OCI-LY3 (cell line): ENCODE measurements at regions not wholly inside any gene's neighbourhood (a gene's known extent, or its start where the extent isn't known, plus 50 kb on each side); places are given as distances from the start of the nearest gene placed in this dataset.

Experiments used
- H2AFZ ChIP-seq: fragments of 200-600, 300-600 bp; shearing (Covaris generic); 2 replicates; pipeline ENCODE4 v1.6.0; 2014; ENCODE audit warnings: antibody characterized with exemption, low read depth, low read length
- H3K27ac ChIP-seq: fragments of 200-600, 300-600 bp; sonication (generic); 2 replicates; pipeline ENCODE4 v1.5.1; 2014; ENCODE audit warnings: mild to moderate bottlenecking, low read length, moderate library complexity, mixed read lengths
- H3K27me3 ChIP-seq: fragments of 200-600, 300-600 bp; sonication (generic); 2 replicates; pipeline ENCODE4 v1.6.1; 2014; ENCODE audit warnings: low read depth, low read length, mixed read lengths
- H3K36me3 ChIP-seq: fragments of 200-600, 300-600 bp; sonication (generic); replicated peaks from 2 replicates; pipeline ENCODE3; 2014; ENCODE audit warnings: low read depth, low read length, mixed read lengths
- H3K4me1 ChIP-seq: fragments of 300-600, 200-600 bp; sonication (generic); 2 replicates; pipeline ENCODE4 v1.6.1; 2014; ENCODE audit warnings: low read length, mixed read lengths
- H3K4me2 ChIP-seq: fragments of 200-600, 300-600 bp; sonication (generic); 2 replicates; pipeline ENCODE4 v1.6.1; 2014; ENCODE audit warnings: low read length, mixed read lengths
- H3K4me3 ChIP-seq: fragments of 300-600, 200-600 bp; sonication (generic); 2 replicates; pipeline ENCODE4 v1.5.1; 2014; ENCODE audit warnings: antibody characterized with exemption, mild to moderate bottlenecking, low read length, moderate library complexity
- H3K79me2 ChIP-seq: fragments of 300-600, 200-600 bp; shearing (Covaris generic); 2 replicates; pipeline ENCODE4 v1.6.1; 2014; ENCODE audit warnings: mild to moderate bottlenecking, low read length, mixed read lengths
- H3K9ac ChIP-seq: fragments of 300-600, 200-600 bp; shearing (Covaris generic); 2 replicates; pipeline ENCODE4 v1.6.0; 2014; ENCODE audit warnings: mild to moderate bottlenecking, low read length, moderate library complexity
- H3K9me3 ChIP-seq: fragments of 200-600, 300-600 bp; shearing (Covaris generic); 2 replicates; pipeline ENCODE4 v1.6.1; 2014; ENCODE audit warnings: low read length, mixed read lengths; ENCODE audit not compliant: insufficient read depth
- H4K20me1 ChIP-seq: fragments of 200-600, 300-600 bp; sonication (generic); 2 replicates; pipeline ENCODE4 v1.6.1; 2016; ENCODE audit warnings: low read length, mixed read lengths; ENCODE audit not compliant: insufficient read depth
- EZH2phosphoT487 ChIP-seq: fragments of 200-600 bp; shearing (Covaris generic); IDR thresholded peaks from 2 replicates; pipeline ENCODE4 v1.6.1; 2018; ENCODE audit warnings: antibody characterized with exemption, mixed run types, low read depth
- TF ChIP-seq, protein P1 (sequence below): fragments of 200-600, 300-600 bp; sonication (generic); IDR thresholded peaks from 2 replicates; pipeline ENCODE4 v1.5.1; 2014; ENCODE audit warnings: antibody characterized with exemption, low read length, low read depth

DNA sequence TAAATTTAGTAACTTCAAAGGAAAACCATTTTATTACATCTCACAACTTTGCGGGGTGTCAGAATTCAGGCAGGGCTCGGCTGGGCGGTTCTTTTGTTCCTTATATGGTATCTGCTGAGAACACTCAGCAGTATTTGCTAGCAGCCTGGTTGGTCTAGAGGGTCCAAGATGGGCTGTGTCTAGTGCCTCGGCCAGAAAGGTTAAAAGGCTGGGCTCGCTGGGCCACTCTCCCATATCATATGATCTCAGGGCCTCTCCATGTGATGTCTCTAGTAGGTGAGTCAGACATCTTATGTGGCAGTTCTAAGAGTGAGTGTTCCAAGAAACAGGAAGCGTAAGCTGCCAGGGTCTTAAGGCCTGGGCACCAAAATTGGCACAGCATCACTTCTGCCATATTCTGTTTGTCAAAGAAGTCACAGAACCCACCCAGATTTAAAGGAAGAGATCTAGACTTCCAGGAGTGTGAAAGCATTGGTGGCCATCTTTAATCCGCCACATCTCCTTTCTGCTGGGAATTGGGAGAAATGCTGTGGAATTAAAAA is 100.9 kb upstream of the ATP6AP2 start:
- H3K4me1 ChIP-seq: no peaks in the 10 kb centered on the region
- no peak overlapping the region for H3K4me3 ChIP-seq
- H4K20me1 ChIP-seq: no peaks in the 10 kb centered on the region
- no peaks in the 10 kb centered on the region for H3K9me3 ChIP-seq
- H2AFZ ChIP-seq: no peak overlapping the region
- no peak overlapping the region for H3K9ac ChIP-seq
- H3K79me2 ChIP-seq: no peaks in the 10 kb centered on the region
- no peak overlapping the region for H3K4me2 ChIP-seq
- TF ChIP-seq, protein P1, sequence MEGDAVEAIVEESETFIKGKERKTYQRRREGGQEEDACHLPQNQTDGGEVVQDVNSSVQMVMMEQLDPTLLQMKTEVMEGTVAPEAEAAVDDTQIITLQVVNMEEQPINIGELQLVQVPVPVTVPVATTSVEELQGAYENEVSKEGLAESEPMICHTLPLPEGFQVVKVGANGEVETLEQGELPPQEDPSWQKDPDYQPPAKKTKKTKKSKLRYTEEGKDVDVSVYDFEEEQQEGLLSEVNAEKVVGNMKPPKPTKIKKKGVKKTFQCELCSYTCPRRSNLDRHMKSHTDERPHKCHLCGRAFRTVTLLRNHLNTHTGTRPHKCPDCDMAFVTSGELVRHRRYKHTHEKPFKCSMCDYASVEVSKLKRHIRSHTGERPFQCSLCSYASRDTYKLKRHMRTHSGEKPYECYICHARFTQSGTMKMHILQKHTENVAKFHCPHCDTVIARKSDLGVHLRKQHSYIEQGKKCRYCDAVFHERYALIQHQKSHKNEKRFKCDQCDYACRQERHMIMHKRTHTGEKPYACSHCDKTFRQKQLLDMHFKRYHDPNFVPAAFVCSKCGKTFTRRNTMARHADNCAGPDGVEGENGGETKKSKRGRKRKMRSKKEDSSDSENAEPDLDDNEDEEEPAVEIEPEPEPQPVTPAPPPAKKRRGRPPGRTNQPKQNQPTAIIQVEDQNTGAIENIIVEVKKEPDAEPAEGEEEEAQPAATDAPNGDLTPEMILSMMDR: no peak
- TF ChIP-seq EZH2phosphoT487: no peak
- peaks cover 5% of the 10 kb centered on the region; the same call in 1 of the 2 replicates for H3K27me3 ChIP-seq
- H3K36me3 ChIP-seq: no peaks in the 10 kb centered on the region
- H3K27ac ChIP-seq: no peak overlapping the region

DNA sequence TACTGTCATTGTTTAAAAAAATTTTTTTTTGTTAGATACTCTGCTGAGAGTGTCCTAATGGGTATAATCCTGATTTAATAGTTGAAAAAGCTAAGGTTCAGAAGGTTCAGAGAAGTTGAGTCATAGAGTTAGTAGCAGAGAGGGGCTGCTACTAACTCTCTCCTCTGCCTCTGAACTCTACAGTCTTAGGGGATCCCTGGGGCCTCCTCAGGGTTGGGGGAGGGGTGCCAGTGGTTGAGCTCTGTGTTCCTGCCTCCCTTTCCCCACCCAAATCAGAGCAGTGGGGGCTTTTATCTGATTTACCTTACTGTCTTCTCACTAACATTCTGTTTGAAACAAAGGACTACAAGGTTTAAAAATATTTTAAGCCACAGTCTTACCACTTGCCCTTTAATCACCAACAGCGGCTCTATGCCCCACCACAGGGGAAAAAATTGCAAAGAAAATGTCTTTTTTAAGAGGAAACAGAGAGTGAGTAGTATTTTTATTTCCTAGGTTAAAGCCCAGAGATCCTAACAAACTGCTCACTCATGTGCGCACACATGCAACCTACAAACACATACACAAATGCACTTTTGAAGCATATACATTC is 102.2 kb upstream of the ATP6AP2 start:
- H3K4me1 ChIP-seq: peaks cover 8% of the 10 kb centered on the region
- H3K27me3 ChIP-seq: peaks cover 5% of the 10 kb centered on the region; the same call in 1 of the 2 replicates
- no peaks in the 10 kb centered on the region for H3K9me3 ChIP-seq
- H3K36me3 ChIP-seq: no peaks in the 10 kb centered on the region
- TF ChIP-seq EZH2phosphoT487: no peak
- TF ChIP-seq, protein P1: no peak
- H4K20me1 ChIP-seq: no peaks in the 10 kb centered on the region
- no peak overlapping the region for H2AFZ ChIP-seq
- no peak overlapping the region for H3K4me3 ChIP-seq
- no peak overlapping the region for H3K9ac ChIP-seq
- H3K79me2 ChIP-seq: no peaks in the 10 kb centered on the region
- H3K4me2 ChIP-seq: no peak overlapping the region
- no peak overlapping the region for H3K27ac ChIP-seq

DNA sequence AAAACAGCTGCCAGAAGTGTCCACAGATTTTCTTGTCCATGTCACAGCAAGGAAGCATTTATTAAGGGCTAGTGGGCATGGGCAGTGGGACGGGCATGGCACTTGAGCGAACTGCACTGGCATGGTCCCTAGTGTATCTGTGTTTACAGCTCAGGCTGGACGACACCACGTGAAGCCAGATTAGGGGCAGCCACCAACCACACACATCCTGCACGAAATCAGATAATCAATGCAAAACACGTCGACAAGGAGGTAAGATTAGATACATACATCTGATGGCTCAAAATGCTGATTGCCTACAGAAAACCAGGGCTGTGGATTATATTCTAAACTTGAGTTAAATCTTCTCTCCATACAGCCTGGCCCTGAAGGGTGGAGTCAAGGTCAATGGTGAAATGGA is 103.8 kb upstream of the ATP6AP2 start:
- peaks cover 5% of the 10 kb centered on the region; the same call in 1 of the 2 replicates for H3K27me3 ChIP-seq
- no peaks in the 10 kb centered on the region for H4K20me1 ChIP-seq
- no peak overlapping the region for H2AFZ ChIP-seq
- H3K9ac ChIP-seq: no peak overlapping the region
- no peak overlapping the region for H3K4me3 ChIP-seq
- no peaks in the 10 kb centered on the region for H3K79me2 ChIP-seq
- H3K36me3 ChIP-seq: no peaks in the 10 kb centered on the region
- no peak overlapping the region for H3K4me2 ChIP-seq
- H3K27ac ChIP-seq: no peak overlapping the region
- H3K4me1 ChIP-seq: peaks cover 24% of the 10 kb centered on the region
- H3K9me3 ChIP-seq: no peaks in the 10 kb centered on the region
- TF ChIP-seq EZH2phosphoT487: no peak
- TF ChIP-seq, protein P1: no peak

DNA sequence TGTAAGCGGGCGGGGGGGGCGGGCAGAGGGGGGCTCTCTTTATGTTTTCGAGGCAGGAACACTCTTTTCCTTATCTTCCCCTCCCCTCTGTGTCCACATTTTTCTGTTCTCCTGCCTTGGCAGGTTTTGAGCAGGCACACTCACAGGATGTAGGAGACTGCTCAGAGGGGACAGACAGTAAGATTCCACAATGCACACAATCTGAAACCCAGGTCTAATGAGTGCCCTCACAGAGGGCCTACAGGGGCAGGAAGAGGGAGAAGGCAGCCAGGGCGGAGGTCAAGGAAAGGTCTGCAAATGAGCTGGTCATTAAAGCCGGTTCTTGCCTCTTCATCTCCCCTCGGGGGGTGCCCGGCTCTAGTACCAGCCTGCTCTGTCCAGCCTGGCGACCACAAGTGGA is 106.1 kb upstream of the ATP6AP2 start:
- no peak overlapping the region for H3K9ac ChIP-seq
- H3K36me3 ChIP-seq: no peaks in the 10 kb centered on the region
- no peak overlapping the region for H2AFZ ChIP-seq
- no peak overlapping the region for H3K4me2 ChIP-seq
- H3K27ac ChIP-seq: no peak overlapping the region
- TF ChIP-seq, protein P1: no peak
- TF ChIP-seq EZH2phosphoT487: no peak
- H3K9me3 ChIP-seq: no peaks in the 10 kb centered on the region
- H3K4me1 ChIP-seq: peaks cover 29% of the 10 kb centered on the region
- no peak overlapping the region for H3K4me3 ChIP-seq
- no peaks in the 10 kb centered on the region for H4K20me1 ChIP-seq
- H3K27me3 ChIP-seq: peaks cover 17% of the 10 kb centered on the region
- H3K79me2 ChIP-seq: no peaks in the 10 kb centered on the region
